ENCODE measurements at regions not wholly inside any gene's neighbourhood (a gene's known extent, or its start where the extent isn't known, plus 50 kb on each side); places are given as distances from the start of the nearest gene placed in this dataset.

GRCh38 chr7:131883196-131883595, 326.8 kb upstream of the PODXL start:
- Histone ChIP-seq H3K36me3 (ENCODE audit: control insufficient read depth, insufficient read depth, low read length) (no peaks in the 10 kb centered on the region), H3K4me1 (ENCODE audit: control insufficient read depth, insufficient read depth, low read length) (no peaks in the 10 kb centered on the region), H3K27me3 (ENCODE audit: control insufficient read depth, insufficient read depth, low read length) (no peaks in the 10 kb centered on the region), H3K4me3 (ENCODE audit: low read depth, low read length) (no peak overlapping the region), H3K9me3 (ENCODE audit: control insufficient read depth, insufficient read depth, low read length) (peaks cover 4% of the 10 kb centered on the region), H3K27ac (ENCODE audit: low read depth, low read length) (no peak overlapping the region)
- no peak for DNase-seq (ENCODE audit: low read depth in 4 of 6, low spot score in 6 of 6)
- 100% methylated on average over 3 of the region's 8 CpGs for WGBS (ENCODE audit: insufficient coverage)

GRCh38 chr7:131882321-131882720, 325.9 kb upstream of the PODXL start:
- H3K27me3 ChIP-seq (ENCODE audit: control insufficient read depth, insufficient read depth, low read length): no peaks in the 10 kb centered on the region
- H3K27ac ChIP-seq (ENCODE audit: low read depth, low read length): no peak overlapping the region
- no peaks in the 10 kb centered on the region for H3K36me3 ChIP-seq (ENCODE audit: control insufficient read depth, insufficient read depth, low read length)
- peaks cover 4% of the 10 kb centered on the region for H3K9me3 ChIP-seq (ENCODE audit: control insufficient read depth, insufficient read depth, low read length)
- no peak overlapping the region for H3K4me3 ChIP-seq (ENCODE audit: low read depth, low read length)
- DNase-seq (ENCODE audit: low read depth in 4 of 6, low spot score in 6 of 6): no peak
- no peaks in the 10 kb centered on the region for H3K4me1 ChIP-seq (ENCODE audit: control insufficient read depth, insufficient read depth, low read length)

- no peaks in the 10 kb centered on the region for H3K9me3 ChIP-seq (ENCODE audit: control insufficient read depth, insufficient read depth, low read length)
- H3K27ac ChIP-seq (ENCODE audit: low read depth, low read length): no peak overlapping the region
- no peaks in the 10 kb centered on the region for H3K36me3 ChIP-seq (ENCODE audit: control insufficient read depth, insufficient read depth, low read length)
- H3K4me1 ChIP-seq (ENCODE audit: control insufficient read depth, insufficient read depth, low read length): no peaks in the 10 kb centered on the region
- DNase-seq (ENCODE audit: low read depth in 4 of 6, low spot score in 6 of 6): no peak
- no peak overlapping the region for H3K4me3 ChIP-seq (ENCODE audit: low read depth, low read length)
- no peaks in the 10 kb centered on the region for H3K27me3 ChIP-seq (ENCODE audit: control insufficient read depth, insufficient read depth, low read length)
- 89% methylated on average over 2 of the region's 2 CpGs for WGBS (ENCODE audit: insufficient coverage)
Measured at GRCh38 chr7:131880078-131880477, 323.6 kb upstream of the PODXL start.

- DNase-seq (ENCODE audit: low read depth in 4 of 6, low spot score in 6 of 6): no peak
- Histone ChIP-seq H3K9me3 (ENCODE audit: control insufficient read depth, insufficient read depth, low read length) (no peaks in the 10 kb centered on the region), H3K27me3 (ENCODE audit: control insufficient read depth, insufficient read depth, low read length) (no peaks in the 10 kb centered on the region), H3K4me1 (ENCODE audit: control insufficient read depth, insufficient read depth, low read length) (no peaks in the 10 kb centered on the region), H3K4me3 (ENCODE audit: low read depth, low read length) (no peak overlapping the region), H3K27ac (ENCODE audit: low read depth, low read length) (no peak overlapping the region), H3K36me3 (ENCODE audit: control insufficient read depth, insufficient read depth, low read length) (no peaks in the 10 kb centered on the region)
- 87% methylated on average over 4 of the region's 4 CpGs for WGBS (ENCODE audit: insufficient coverage)
Measured at GRCh38 chr7:131879424-131879823, 323.0 kb upstream of the PODXL start.

- Histone ChIP-seq H3K27ac (ENCODE audit: low read depth, low read length) (no peak overlapping the region), H3K4me1 (ENCODE audit: control insufficient read depth, insufficient read depth, low read length) (no peaks in the 10 kb centered on the region), H3K27me3 (ENCODE audit: control insufficient read depth, insufficient read depth, low read length) (no peaks in the 10 kb centered on the region), H3K9me3 (ENCODE audit: control insufficient read depth, insufficient read depth, low read length) (no peaks in the 10 kb centered on the region), H3K4me3 (ENCODE audit: low read depth, low read length) (no peak overlapping the region), H3K36me3 (ENCODE audit: control insufficient read depth, insufficient read depth, low read length) (no peaks in the 10 kb centered on the region)
- 89% methylated on average over 1 of the region's 2 CpGs for WGBS (ENCODE audit: insufficient coverage)
- DNase-seq (ENCODE audit: low read depth in 4 of 6, low spot score in 6 of 6): no peak
Measured at GRCh38 chr7:131878777-131879176, 322.3 kb upstream of the PODXL start.

- WGBS (ENCODE audit: insufficient coverage): 0% methylated on average over 2 of the region's 6 CpGs
- Histone ChIP-seq H3K36me3 (ENCODE audit: control insufficient read depth, insufficient read depth, low read length) (no peaks in the 10 kb centered on the region), H3K9me3 (ENCODE audit: control insufficient read depth, insufficient read depth, low read length) (no peaks in the 10 kb centered on the region), H3K4me3 (ENCODE audit: low read depth, low read length) (no peak overlapping the region), H3K4me1 (ENCODE audit: control insufficient read depth, insufficient read depth, low read length) (no peaks in the 10 kb centered on the region), H3K27me3 (ENCODE audit: control insufficient read depth, insufficient read depth, low read length) (no peaks in the 10 kb centered on the region), H3K27ac (ENCODE audit: low read depth, low read length) (no peak overlapping the region)
- peak in 1 of 6 donors; percentile 93 for DNase-seq (ENCODE audit: low read depth in 4 of 6, low spot score in 6 of 6)
Measured at GRCh38 chr7:131873581-131873980, 317.2 kb upstream of the PODXL start.

- no peak overlapping the region for H3K27ac ChIP-seq (ENCODE audit: low read depth, low read length)
- H3K36me3 ChIP-seq (ENCODE audit: control insufficient read depth, insufficient read depth, low read length): no peaks in the 10 kb centered on the region
- H3K9me3 ChIP-seq (ENCODE audit: control insufficient read depth, insufficient read depth, low read length): no peaks in the 10 kb centered on the region
- no peak overlapping the region for H3K4me3 ChIP-seq (ENCODE audit: low read depth, low read length)
- whole genome bisulfite sequencing (ENCODE audit: insufficient coverage): 69% methylated on average over 1 of the region's 1 CpG
- no peaks in the 10 kb centered on the region for H3K27me3 ChIP-seq (ENCODE audit: control insufficient read depth, insufficient read depth, low read length)
- DNase-seq (ENCODE audit: low read depth in 4 of 6, low spot score in 6 of 6): peak in 1 of 6 donors; percentile 19
- no peaks in the 10 kb centered on the region for H3K4me1 ChIP-seq (ENCODE audit: control insufficient read depth, insufficient read depth, low read length)
Measured at GRCh38 chr7:131869986-131870385, 313.6 kb upstream of the PODXL start.

- H3K36me3 ChIP-seq (ENCODE audit: control insufficient read depth, insufficient read depth, low read length): no peaks in the 10 kb centered on the region
- no peaks in the 10 kb centered on the region for H3K9me3 ChIP-seq (ENCODE audit: control insufficient read depth, insufficient read depth, low read length)
- H3K4me1 ChIP-seq (ENCODE audit: control insufficient read depth, insufficient read depth, low read length): no peaks in the 10 kb centered on the region
- H3K27ac ChIP-seq (ENCODE audit: low read depth, low read length): no peak overlapping the region
- H3K4me3 ChIP-seq (ENCODE audit: low read depth, low read length): no peak overlapping the region
- DNase-seq (ENCODE audit: low read depth in 4 of 6, low spot score in 6 of 6): peak in 1 of 6 donors; percentile 47
- 64% methylated on average over 3 of the region's 3 CpGs for WGBS (ENCODE audit: insufficient coverage)
- no peaks in the 10 kb centered on the region for H3K27me3 ChIP-seq (ENCODE audit: control insufficient read depth, insufficient read depth, low read length)
Measured at GRCh38 chr7:131869169-131869844, 312.9 kb upstream of the PODXL start.

- H3K36me3 ChIP-seq (ENCODE audit: control insufficient read depth, insufficient read depth, low read length): no peaks in the 10 kb centered on the region
- H3K4me3 ChIP-seq (ENCODE audit: low read depth, low read length): no peak overlapping the region
- H3K27ac ChIP-seq (ENCODE audit: low read depth, low read length): no peak overlapping the region
- H3K9me3 ChIP-seq (ENCODE audit: control insufficient read depth, insufficient read depth, low read length): no peaks in the 10 kb centered on the region
- no peaks in the 10 kb centered on the region for H3K27me3 ChIP-seq (ENCODE audit: control insufficient read depth, insufficient read depth, low read length)
- no peak for DNase-seq (ENCODE audit: low read depth in 4 of 6, low spot score in 6 of 6)
- WGBS (ENCODE audit: insufficient coverage): 95% methylated on average over 3 of the region's 4 CpGs
- no peaks in the 10 kb centered on the region for H3K4me1 ChIP-seq (ENCODE audit: control insufficient read depth, insufficient read depth, low read length)
Measured at GRCh38 chr7:131867461-131867860, 311.0 kb upstream of the PODXL start.

GRCh38 chr7:131865911-131866310, 309.5 kb upstream of the PODXL start:
- Histone ChIP-seq H3K36me3 (ENCODE audit: control insufficient read depth, insufficient read depth, low read length) (no peaks in the 10 kb centered on the region), H3K4me1 (ENCODE audit: control insufficient read depth, insufficient read depth, low read length) (peaks cover 3% of the 10 kb centered on the region), H3K9me3 (ENCODE audit: control insufficient read depth, insufficient read depth, low read length) (no peaks in the 10 kb centered on the region), H3K27ac (ENCODE audit: low read depth, low read length) (no peak overlapping the region), H3K27me3 (ENCODE audit: control insufficient read depth, insufficient read depth, low read length) (no peaks in the 10 kb centered on the region), H3K4me3 (ENCODE audit: low read depth, low read length) (no peak overlapping the region)
- WGBS (ENCODE audit: insufficient coverage): 85% methylated on average over 2 of the region's 2 CpGs
- no peak for DNase-seq (ENCODE audit: low read depth in 4 of 6, low spot score in 6 of 6)

All from spinal cord (tissue), 9 donors.